ENCODE measurements at regions not wholly inside any gene's neighbourhood (a gene's known extent, or its start where the extent isn't known, plus 50 kb on each side); places are given as distances from the start of the nearest gene placed in this dataset.

GRCh38 chr6:82554666-82555065, 191.0 kb downstream of the TPBG start:
- TF ChIP-seq NFE2L2 (conservative IDR thresholded peaks at IDR 0.05; ENCODE audit: low read length) (no peak), CTCF (IDR thresholded peaks at IDR 0.05) (no peak), KDM1A (IDR thresholded peaks at IDR 0.05; ENCODE audit: low read depth) (no peak), EP300 (IDR thresholded peaks at IDR 0.05) (no peak), HDAC2 (IDR thresholded peaks at IDR 0.05) (no peak), NR3C1 (IDR thresholded peaks at IDR 0.05) (no peak), RAD21 (conservative IDR thresholded peaks at IDR 0.05 in 1 of 2, IDR thresholded peaks at IDR 0.05 in 1 of 2) (no peak), POLR2A (IDR thresholded peaks at IDR 0.05; ENCODE audit: low read length) (no peak), RNF2 (IDR thresholded peaks at IDR 0.05; ENCODE audit: borderline replicate concordance, low read depth) (no peak), SREBF2 (IDR thresholded peaks at IDR 0.05) (no peak)
